K562 (cell line): ENCODE measurements at regions not wholly inside any gene's neighbourhood (a gene's known extent, or its start where the extent isn't known, plus 50 kb on each side); places are given as distances from the start of the nearest gene placed in this dataset.

Experiments used
- ATAC-seq: fragments of 200-7000 bp; cut with Tn5 transposase; 3 replicates; pipeline ENCODE4 v1.9.1; 2020; ENCODE audit warnings: moderate library complexity
- BruUV-seq: library from RNA; stranded (reverse); fragments of 400-500 nt; replicated peaks from 2 replicates; lab custom pipeline; 2021; lab: Mats Ljungman, UMichigan
- CTCF ChIA-PET: fragments of 300-600 bp; formaldehyde crosslinking; extraction: SDS; loops from one replicate; lab custom pipeline; 2021; ENCODE audit warnings: low intra/inter-chr PET ratio; lab: Yijun Ruan, JAX
- POLR2A ChIA-PET: fragments of 300-600, 350-650 bp; sonication (Branson Sonifier 250); formaldehyde crosslinking; extraction: SDS; loops from one replicate; lab custom pipeline; 2021; ENCODE audit warnings: antibody characterized with exemption, inconsistent platforms; lab: Yijun Ruan, JAX
- DNase-seq, 4 experiments: peaks; one replicate each; pipeline versions ENCODE4 v3.0.0 to v3.0.0-alpha.2; 2011 to 2018; ENCODE audit warnings: low spot score in 3 of 4, mixed read lengths in 3 of 4; ENCODE audit errors: extremely low read depth in 1 of 4
- FAIRE-seq: peaks from 2 replicates; lab custom pipeline; 2011; peaks lifted over from hg19 to GRCh38; lab: Jason Lieb, UNC
- H2AFZ ChIP-seq: 2 replicates; pipeline ENCODE4 v1.6.0; 2011; ENCODE audit warnings: low read depth, low read length, control low read depth, inconsistent platforms
- H3K27ac ChIP-seq: fragments of 200-600 bp; 3 replicates; pipeline ENCODE4 v1.8.0; 2011; ENCODE audit warnings: low read depth, mild to moderate bottlenecking, control low read depth, inconsistent platforms, low read length, moderate library complexity, mixed read lengths; ENCODE audit errors: extremely low read depth
- H3K27me3 ChIP-seq, 2 experiments: fragments of 300-600 bp in 1 of 2; 2 replicates in 1 of 2; 3 replicates in 1 of 2; pipeline versions ENCODE4 v1.6.0 to v1.8.0; 2011; ENCODE audit warnings: inconsistent platforms in 2 of 2, low read length in 2 of 2, mild to moderate bottlenecking in 1 of 2, mixed read lengths in 1 of 2, moderate library complexity in 1 of 2; ENCODE audit not compliant: control insufficient read depth in 2 of 2, insufficient read depth in 2 of 2
- H3K36me3 ChIP-seq: fragments of 300-600 bp; 3 replicates; pipeline ENCODE4 v1.8.0; 2011; ENCODE audit warnings: mild to moderate bottlenecking, low read length, inconsistent platforms; ENCODE audit not compliant: control insufficient read depth, insufficient read depth
- H3K4me1 ChIP-seq, 2 experiments: fragments of 200-600 bp in 1 of 2; replicated peaks in 1 of 2; 2 replicates in 1 of 2; 3 replicates in 1 of 2; pipeline versions ENCODE4 v1.5.1 to v1.8.0; 2011; ENCODE audit warnings: inconsistent platforms in 2 of 2, low read length in 2 of 2, mild to moderate bottlenecking in 1 of 2, mixed read lengths in 1 of 2, moderate library complexity in 1 of 2; ENCODE audit not compliant: control insufficient read depth in 2 of 2, insufficient read depth in 2 of 2
- H3K4me2 ChIP-seq: 2 replicates; pipeline ENCODE4 v1.6.1; 2011; ENCODE audit warnings: low read length, control low read depth, inconsistent platforms, mixed read lengths; ENCODE audit not compliant: insufficient read depth
- H3K4me3 ChIP-seq: fragments of 200-600 bp; sonication (generic), shearing (Covaris generic); 2 replicates; pipeline ENCODE4 v1.5.1; 2016; ENCODE audit warnings: control low read depth, inconsistent platforms
- H3K79me2 ChIP-seq: fragments of 200-600 bp; 3 replicates; pipeline ENCODE4 v1.8.0; 2011; ENCODE audit warnings: low read length, inconsistent platforms; ENCODE audit not compliant: control insufficient read depth, insufficient read depth
- H3K9ac ChIP-seq, 2 experiments: 2 replicates each; pipeline versions ENCODE4 v1.6.0 to v1.6.1; 2011; ENCODE audit warnings: low read depth in 2 of 2, low read length in 2 of 2, control low read depth in 1 of 2, inconsistent platforms in 1 of 2, mild to moderate bottlenecking in 1 of 2, mixed read lengths in 1 of 2; ENCODE audit not compliant: insufficient read depth in 1 of 2
- H3K9me1 ChIP-seq: one replicate; pipeline ENCODE4 v1.6.0; 2011; ENCODE audit warnings: inconsistent platforms, mild to moderate bottlenecking, low read length, moderate library complexity; ENCODE audit not compliant: control insufficient read depth, insufficient read depth
- H3K9me3 ChIP-seq: replicated peaks from 2 replicates; pipeline ENCODE4 v1.5.1; 2011; ENCODE audit warnings: low read depth, low read length, inconsistent platforms; ENCODE audit not compliant: control insufficient read depth, insufficient read depth
- H4K20me1 ChIP-seq: replicated peaks from 2 replicates; pipeline ENCODE4 v1.6.1; 2011; ENCODE audit warnings: low read length, inconsistent platforms, mixed read lengths; ENCODE audit not compliant: control insufficient read depth, insufficient read depth
- CEBPG ChIP-seq, 3 experiments: fragments of 200-800 bp in 1 of 3; sonication (Bioruptor generic) in 1 of 3; sonication (generic) in 1 of 3; formaldehyde crosslinking in 1 of 3; IDR thresholded peaks in 2 of 3; conservative IDR thresholded peaks in 1 of 3; 2 replicates each; pipeline versions ENCODE4 v1.6.1 to v1.8.0; 2016 to 2022; ENCODE audit warnings: missing compliant biosample characterization in 2 of 3, missing genetic modification characterization in 2 of 3, mild to moderate bottlenecking in 1 of 3, missing genetic modification reagents in 1 of 3
- EGR1 ChIP-seq: fragments of 450-650 bp; conservative IDR thresholded peaks from 2 replicates; pipeline ENCODE4 v1.6.1; 2017; ENCODE audit warnings: mild to moderate bottlenecking
- HMGN3 ChIP-seq: IDR thresholded peaks from 2 replicates; pipeline ENCODE4 v1.6.1; 2011; ENCODE audit warnings: borderline replicate concordance, low read depth, mild to moderate bottlenecking, mixed read lengths, low read length; ENCODE audit not compliant: insufficient read length; ENCODE audit errors: extremely low read depth
- KLF13 ChIP-seq: fragments of 450-650 bp; IDR thresholded peaks from 2 replicates; pipeline ENCODE4 v1.6.1; 2016; ENCODE audit warnings: missing genetic modification characterization, low read depth, mild to moderate bottlenecking, missing compliant biosample characterization, moderate library complexity, borderline replicate concordance
- LCOR ChIP-seq: sonication (generic); formaldehyde crosslinking; IDR thresholded peaks from 2 replicates; pipeline ENCODE4 v1.8.0; 2022; ENCODE audit warnings: mild to moderate bottlenecking, missing genetic modification reagents
- NR2C1 ChIP-seq, 2 experiments: fragments of 450-650 bp; IDR thresholded peaks; 2 replicates each; pipeline ENCODE4 v1.6.1; 2017; ENCODE audit warnings: mild to moderate bottlenecking in 2 of 2, antibody characterized with exemption in 1 of 2, inconsistent platforms in 1 of 2, missing compliant biosample characterization in 1 of 2, missing genetic modification characterization in 1 of 2
- POLR2B ChIP-seq: fragments of 450-650 bp; IDR thresholded peaks from 2 replicates; pipeline ENCODE4 v1.6.1; 2018; ENCODE audit warnings: low read depth; ENCODE audit not compliant: partially characterized antibody
- SETDB1 ChIP-seq: IDR thresholded peaks from one replicate; pipeline ENCODE4 v1.6.1; 2012; ENCODE audit warnings: low read length, control low read depth, inconsistent platforms
- SIN3B ChIP-seq: fragments of 450-650 bp; IDR thresholded peaks from 2 replicates; pipeline ENCODE4 v1.6.1; 2017; ENCODE audit warnings: low read depth, mild to moderate bottlenecking, moderate library complexity
- SPI1 ChIP-seq: IDR thresholded peaks from 2 replicates; pipeline ENCODE4 v1.6.1; 2011; ENCODE audit warnings: low read depth, low read length, control low read depth, borderline replicate concordance
- ZFPM2 ChIP-seq: fragments of 250-450 bp; sonication (Bioruptor Pico); IDR thresholded peaks from 2 replicates; pipeline ENCODE4 v1.5.1; 2022; ENCODE audit warnings: mild to moderate bottlenecking
- ZNF165 ChIP-seq: fragments of 250-450 bp; sonication (Bioruptor Pico); IDR thresholded peaks from 2 replicates; pipeline ENCODE4 v1.4.0; 2020; ENCODE audit warnings: borderline replicate concordance
- WGBS: fragments of 100-300 bp; shearing (Covaris generic); methylation state at CpG from one replicate; pipeline ENCODE4 v1.1.6; 2016; ENCODE audit warnings: low coverage, mixed read lengths; ENCODE audit not compliant: insufficient coverage; ENCODE audit errors: missing lambda C conversion rate; 5-methylcytosine and 5-hydroxymethylcytosine counted together
- in situ Hi-C: fragments of 300-500 bp; cut with MboI; formaldehyde crosslinking; loops from 4 replicates; pipeline ENCODE4 v1.15.0; 2018; ENCODE audit warnings: inconsistent platforms, mixed read lengths
- intact Hi-C: fragments of 100-400 bp; cut with micrococcal nuclease; formaldehyde crosslinking; loops from 2 replicates; pipeline ENCODE4 v1.14.2; 2022
- TF ChIP-seq, protein P1 (sequence below): fragments of 450-650 bp; formaldehyde crosslinking; IDR thresholded peaks from 2 replicates; pipeline ENCODE4 v1.4.0; 2022; ENCODE audit warnings: missing genetic modification characterization
- TF ChIP-seq, protein P2 (sequence below): sonication (generic); formaldehyde crosslinking; IDR thresholded peaks from 2 replicates; pipeline ENCODE4 v1.8.1; 2022; ENCODE audit warnings: missing genetic modification reagents

DNA sequence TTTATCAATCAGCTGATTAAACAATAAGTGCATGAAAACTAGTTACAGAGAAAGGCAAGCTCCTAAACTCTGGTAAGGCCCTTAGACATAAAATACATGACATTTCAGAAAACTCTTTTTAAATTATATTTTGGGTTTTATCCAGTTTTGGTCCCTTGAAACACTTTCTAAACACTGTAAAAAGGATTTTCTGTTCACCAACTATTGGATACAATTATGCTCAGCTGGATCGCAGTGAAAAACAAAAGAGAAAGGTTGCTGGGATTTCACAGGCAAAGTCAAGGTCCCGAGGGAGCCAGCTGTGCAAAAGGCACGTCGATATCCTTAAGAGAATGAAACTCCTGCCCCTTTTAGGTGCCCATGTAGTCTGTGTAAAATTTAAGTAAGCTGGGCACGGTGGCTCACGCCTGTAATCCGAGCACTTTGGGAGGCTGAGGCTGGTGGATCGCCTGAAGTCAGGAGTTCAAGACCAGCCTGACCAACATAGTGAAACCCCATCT, 1018.4 kb upstream of the INTU start:
- ATAC-seq (no peak), FAIRE-seq (no peak), DNase-seq (no peak)
- in situ Hi-C loops (no loop called here), intact Hi-C loops (loop anchor here (5.0 kb wide), 1 partner anchor 343 kb away; no protein-coding TSS in a partner anchor)
- no peak overlapping the region for H3K27ac ChIP-seq
- WGBS, result 64% methylated on average over 8 of the region's 8 CpGs
- TF ChIP-seq ZFPM2 (CRISPR knock-in tag), result no peak
- no peak for TF ChIP-seq NR2C1 (IDR thresholded peaks at IDR 0.05)
- no peak for TF ChIP-seq NR2C1 (tag; IDR thresholded peaks at IDR 0.05)
- no peak for TF ChIP-seq SETDB1
- TF ChIP-seq HMGN3, result no peak
- no peak for TF ChIP-seq ZNF165
- no peak for TF ChIP-seq EGR1
- no peak for TF ChIP-seq POLR2B
- TF ChIP-seq CEBPG (CRISPR knock-in tag; IDR thresholded peaks at IDR 0.05), result no peak
- TF ChIP-seq CEBPG (tag; conservative IDR thresholded peaks at IDR 0.05 in 1 of 2, IDR thresholded peaks at IDR 0.05 in 1 of 2), result no peak
- TF ChIP-seq SPI1, result no peak
- no peak for TF ChIP-seq LCOR (CRISPR knock-in tag)
- TF ChIP-seq, protein P1, sequence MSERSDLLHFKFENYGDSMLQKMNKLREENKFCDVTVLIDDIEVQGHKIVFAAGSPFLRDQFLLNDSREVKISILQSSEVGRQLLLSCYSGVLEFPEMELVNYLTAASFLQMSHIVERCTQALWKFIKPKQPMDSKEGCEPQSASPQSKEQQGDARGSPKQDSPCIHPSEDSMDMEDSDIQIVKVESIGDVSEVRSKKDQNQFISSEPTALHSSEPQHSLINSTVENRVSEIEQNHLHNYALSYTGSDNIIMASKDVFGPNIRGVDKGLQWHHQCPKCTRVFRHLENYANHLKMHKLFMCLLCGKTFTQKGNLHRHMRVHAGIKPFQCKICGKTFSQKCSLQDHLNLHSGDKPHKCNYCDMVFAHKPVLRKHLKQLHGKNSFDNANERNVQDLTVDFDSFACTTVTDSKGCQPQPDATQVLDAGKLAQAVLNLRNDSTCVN (CRISPR knock-in tag), result no peak
- TF ChIP-seq, protein P2, sequence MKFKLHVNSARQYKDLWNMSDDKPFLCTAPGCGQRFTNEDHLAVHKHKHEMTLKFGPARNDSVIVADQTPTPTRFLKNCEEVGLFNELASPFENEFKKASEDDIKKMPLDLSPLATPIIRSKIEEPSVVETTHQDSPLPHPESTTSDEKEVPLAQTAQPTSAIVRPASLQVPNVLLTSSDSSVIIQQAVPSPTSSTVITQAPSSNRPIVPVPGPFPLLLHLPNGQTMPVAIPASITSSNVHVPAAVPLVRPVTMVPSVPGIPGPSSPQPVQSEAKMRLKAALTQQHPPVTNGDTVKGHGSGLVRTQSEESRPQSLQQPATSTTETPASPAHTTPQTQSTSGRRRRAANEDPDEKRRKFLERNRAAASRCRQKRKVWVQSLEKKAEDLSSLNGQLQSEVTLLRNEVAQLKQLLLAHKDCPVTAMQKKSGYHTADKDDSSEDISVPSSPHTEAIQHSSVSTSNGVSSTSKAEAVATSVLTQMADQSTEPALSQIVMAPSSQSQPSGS, result no peak
- TF ChIP-seq KLF13 (tag), result no peak
- no peak for TF ChIP-seq SIN3B
- no peak overlapping the region for H3K9ac ChIP-seq
- no peak overlapping the region for H2AFZ ChIP-seq
- ChIA-PET CTCF (no interaction called here), POLR2A (interaction anchor here (1.1 kb wide), 1 partner anchor 31 kb away, joined by 3 read pairs; no protein-coding TSS in a partner anchor)
- H3K4me3 ChIP-seq, result no peak overlapping the region
- BruUV-seq, result no TSS peak
- H3K79me2 ChIP-seq, result peaks cover 91% of the 10 kb centered on the region
- peaks cover 0 to 8% of the 10 kb centered on the region in 2 experiments; a peak in 3 of 5 replicates for H3K4me1 ChIP-seq
- peaks cover 29% of the 10 kb centered on the region; the same call in 2 of the 3 replicates for H3K36me3 ChIP-seq
- H3K4me2 ChIP-seq, result no peak overlapping the region
- H3K9me1 ChIP-seq, result no peaks in the 10 kb centered on the region
- H3K27me3 ChIP-seq, result no peaks in the 10 kb centered on the region
- H3K9me3 ChIP-seq, result no peaks in the 10 kb centered on the region
- no peaks in the 10 kb centered on the region; the same call in 1 of the 2 replicates for H4K20me1 ChIP-seq
